ENCODE measurements at regions not wholly inside any gene's neighbourhood (a gene's known extent, or its start where the extent isn't known, plus 50 kb on each side); places are given as distances from the start of the nearest gene placed in this dataset.

DNA sequence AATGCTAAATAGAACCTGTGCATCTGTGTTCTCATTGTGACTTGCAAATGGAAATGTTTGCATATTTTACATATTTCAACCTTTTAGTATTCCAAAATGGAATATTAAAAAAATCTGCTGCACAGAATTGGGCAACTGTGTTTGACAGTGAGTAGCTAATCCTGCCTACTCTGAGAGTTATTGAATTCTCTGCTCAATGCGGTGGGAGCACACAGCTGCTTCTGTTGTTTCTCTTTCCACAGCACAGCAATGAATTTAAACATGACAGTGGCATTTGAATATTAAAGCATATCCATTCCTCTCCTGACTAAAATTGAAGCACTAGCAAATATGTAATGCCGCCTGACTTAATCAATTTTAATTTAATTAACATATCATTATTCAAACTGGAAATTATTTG, 366.6 kb downstream of the GASK1B start:
- no peaks in the 10 kb centered on the region for H3K36me3 ChIP-seq (replicated peaks in 1 of 2; ENCODE audit: control insufficient read depth in 1 of 2, insufficient read depth in 2 of 2, low read length in 1 of 2)
- peaks cover 0 to 3% of the 10 kb centered on the region in 2 experiments; a peak in 1 of 4 replicates for H3K4me1 ChIP-seq (ENCODE audit: control insufficient read depth in 1 of 2, insufficient read depth in 2 of 2, low read depth in 1 of 2, low read length in 1 of 2)
- H3K9me3 ChIP-seq = no peaks in the 10 kb centered on the region
- ChIA-PET CTCF (interaction anchor here (0.6 to 3.7 kb wide), 6 partner anchors 10 to 589 kb away, joined by 3 to 17 read pairs (median 7); no protein-coding TSS in a partner anchor), POLR2A (interaction anchor here (0.6 kb wide), 1 partner anchor 583 kb away, joined by 3 read pairs; no protein-coding TSS in a partner anchor)
- H3K27ac ChIP-seq (ENCODE audit: low read depth in 2 of 2, low read length in 1 of 2) = peak overlapping the region in 1 of 2 experiments; percentile 94; a peak in 2 of 4 replicates
- H3K9ac ChIP-seq = no peak overlapping the region
- no peaks in the 10 kb centered on the region for H4K20me1 ChIP-seq (ENCODE audit: insufficient read depth)
- H3K27me3 ChIP-seq (ENCODE audit: insufficient read depth) = no peaks in the 10 kb centered on the region
- no peaks in the 10 kb centered on the region for H3F3A ChIP-seq (replicated peaks; ENCODE audit: insufficient read depth)
- no peak for DNase-seq
- no peak overlapping the region for H3K4me3 ChIP-seq (ENCODE audit: low read depth in 2 of 2, low read length in 1 of 2)
- 78% methylated on average over 2 of the region's 2 CpGs for WGBS (ENCODE audit: low lambda C conversion rate)
- TF ChIP-seq USF1 (IDR thresholded peaks at IDR 0.05; ENCODE audit: borderline replicate concordance, low read depth) (no peak), EZH2phosphoT487 (IDR thresholded peaks at IDR 0.05; ENCODE audit: borderline replicate concordance, low read depth) (no peak), RCOR1 (IDR thresholded peaks at IDR 0.05; ENCODE audit: low read length) (no peak), JUND (IDR thresholded peaks at IDR 0.05) (no peak), NFIC (IDR thresholded peaks at IDR 0.05; ENCODE audit: borderline replicate concordance) (no peak), RAD21 (IDR thresholded peaks at IDR 0.05; ENCODE audit: low read length) (no peak), YY1 (IDR thresholded peaks at IDR 0.05; ENCODE audit: low read depth) (no peak), TEAD4 (IDR thresholded peaks at IDR 0.05; ENCODE audit: borderline replicate concordance, insufficient read depth) (no peak), CHD2 (IDR thresholded peaks at IDR 0.05; ENCODE audit: low read length, partially characterized antibody) (no peak), NRF1 (IDR thresholded peaks at IDR 0.05; ENCODE audit: low read depth, low read length) (no peak), GATA2 (CRISPR knock-in tag; IDR thresholded peaks at IDR 0.05) (no peak), RFX5 (IDR thresholded peaks at IDR 0.05; ENCODE audit: low read length) (no peak)
- TF ChIP-seq, protein P1, sequence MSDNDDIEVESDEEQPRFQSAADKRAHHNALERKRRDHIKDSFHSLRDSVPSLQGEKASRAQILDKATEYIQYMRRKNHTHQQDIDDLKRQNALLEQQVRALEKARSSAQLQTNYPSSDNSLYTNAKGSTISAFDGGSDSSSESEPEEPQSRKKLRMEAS (IDR thresholded peaks at IDR 0.05; ENCODE audit: low read depth) = no peak
- TF ChIP-seq, protein P2, sequence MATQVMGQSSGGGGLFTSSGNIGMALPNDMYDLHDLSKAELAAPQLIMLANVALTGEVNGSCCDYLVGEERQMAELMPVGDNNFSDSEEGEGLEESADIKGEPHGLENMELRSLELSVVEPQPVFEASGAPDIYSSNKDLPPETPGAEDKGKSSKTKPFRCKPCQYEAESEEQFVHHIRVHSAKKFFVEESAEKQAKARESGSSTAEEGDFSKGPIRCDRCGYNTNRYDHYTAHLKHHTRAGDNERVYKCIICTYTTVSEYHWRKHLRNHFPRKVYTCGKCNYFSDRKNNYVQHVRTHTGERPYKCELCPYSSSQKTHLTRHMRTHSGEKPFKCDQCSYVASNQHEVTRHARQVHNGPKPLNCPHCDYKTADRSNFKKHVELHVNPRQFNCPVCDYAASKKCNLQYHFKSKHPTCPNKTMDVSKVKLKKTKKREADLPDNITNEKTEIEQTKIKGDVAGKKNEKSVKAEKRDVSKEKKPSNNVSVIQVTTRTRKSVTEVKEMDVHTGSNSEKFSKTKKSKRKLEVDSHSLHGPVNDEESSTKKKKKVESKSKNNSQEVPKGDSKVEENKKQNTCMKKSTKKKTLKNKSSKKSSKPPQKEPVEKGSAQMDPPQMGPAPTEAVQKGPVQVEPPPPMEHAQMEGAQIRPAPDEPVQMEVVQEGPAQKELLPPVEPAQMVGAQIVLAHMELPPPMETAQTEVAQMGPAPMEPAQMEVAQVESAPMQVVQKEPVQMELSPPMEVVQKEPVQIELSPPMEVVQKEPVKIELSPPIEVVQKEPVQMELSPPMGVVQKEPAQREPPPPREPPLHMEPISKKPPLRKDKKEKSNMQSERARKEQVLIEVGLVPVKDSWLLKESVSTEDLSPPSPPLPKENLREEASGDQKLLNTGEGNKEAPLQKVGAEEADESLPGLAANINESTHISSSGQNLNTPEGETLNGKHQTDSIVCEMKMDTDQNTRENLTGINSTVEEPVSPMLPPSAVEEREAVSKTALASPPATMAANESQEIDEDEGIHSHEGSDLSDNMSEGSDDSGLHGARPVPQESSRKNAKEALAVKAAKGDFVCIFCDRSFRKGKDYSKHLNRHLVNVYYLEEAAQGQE (IDR thresholded peaks at IDR 0.05; ENCODE audit: low read depth, low read length) = no peak
- TF ChIP-seq, protein P3, sequence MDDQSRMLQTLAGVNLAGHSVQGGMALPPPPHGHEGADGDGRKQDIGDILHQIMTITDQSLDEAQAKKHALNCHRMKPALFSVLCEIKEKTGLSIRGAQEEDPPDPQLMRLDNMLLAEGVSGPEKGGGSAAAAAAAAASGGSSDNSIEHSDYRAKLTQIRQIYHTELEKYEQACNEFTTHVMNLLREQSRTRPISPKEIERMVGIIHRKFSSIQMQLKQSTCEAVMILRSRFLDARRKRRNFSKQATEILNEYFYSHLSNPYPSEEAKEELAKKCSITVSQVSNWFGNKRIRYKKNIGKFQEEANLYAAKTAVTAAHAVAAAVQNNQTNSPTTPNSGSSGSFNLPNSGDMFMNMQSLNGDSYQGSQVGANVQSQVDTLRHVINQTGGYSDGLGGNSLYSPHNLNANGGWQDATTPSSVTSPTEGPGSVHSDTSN (IDR thresholded peaks at IDR 0.05) = no peak
- no peak overlapping the region for H3K4me2 ChIP-seq
- H3K79me2 ChIP-seq (ENCODE audit: insufficient read depth) = no peaks in the 10 kb centered on the region
- no peaks in the 10 kb centered on the region for H3K9me2 ChIP-seq
- no peak overlapping the region for H2AFZ ChIP-seq (ENCODE audit: low read depth)
